Suprapubic skin (tissue), 3 donors: ENCODE measurements at regions not wholly inside any gene's neighbourhood (a gene's known extent, or its start where the extent isn't known, plus 50 kb on each side); places are given as distances from the start of the nearest gene placed in this dataset.

Experiments used
- POLR2A ChIP-seq, 2 donors: fragments of 450-650 bp; IDR thresholded peaks; one replicate each; pipeline ENCODE4 v1.6.1; 2017; ENCODE audit warnings: antibody characterized with exemption in 2 of 2, mild to moderate bottlenecking in 2 of 2, moderate library complexity in 2 of 2
- TF ChIP-seq, protein P1 (sequence below), 2 donors: fragments of 200-600 bp in 1 of 2; fragments of 450-650 bp in 1 of 2; sonication (generic) in 1 of 2; IDR thresholded peaks; one replicate each; pipeline ENCODE4 v1.5.1; 2016 to 2019; ENCODE audit warnings: antibody characterized with exemption in 2 of 2, mild to moderate bottlenecking in 1 of 2, moderate library complexity in 1 of 2

GRCh38 chr11:134581966-134582769 is 170.1 kb upstream of the B3GAT1 start:
- TF ChIP-seq POLR2A (IDR thresholded peaks at IDR 0.05) = no peak
- TF ChIP-seq, protein P1, sequence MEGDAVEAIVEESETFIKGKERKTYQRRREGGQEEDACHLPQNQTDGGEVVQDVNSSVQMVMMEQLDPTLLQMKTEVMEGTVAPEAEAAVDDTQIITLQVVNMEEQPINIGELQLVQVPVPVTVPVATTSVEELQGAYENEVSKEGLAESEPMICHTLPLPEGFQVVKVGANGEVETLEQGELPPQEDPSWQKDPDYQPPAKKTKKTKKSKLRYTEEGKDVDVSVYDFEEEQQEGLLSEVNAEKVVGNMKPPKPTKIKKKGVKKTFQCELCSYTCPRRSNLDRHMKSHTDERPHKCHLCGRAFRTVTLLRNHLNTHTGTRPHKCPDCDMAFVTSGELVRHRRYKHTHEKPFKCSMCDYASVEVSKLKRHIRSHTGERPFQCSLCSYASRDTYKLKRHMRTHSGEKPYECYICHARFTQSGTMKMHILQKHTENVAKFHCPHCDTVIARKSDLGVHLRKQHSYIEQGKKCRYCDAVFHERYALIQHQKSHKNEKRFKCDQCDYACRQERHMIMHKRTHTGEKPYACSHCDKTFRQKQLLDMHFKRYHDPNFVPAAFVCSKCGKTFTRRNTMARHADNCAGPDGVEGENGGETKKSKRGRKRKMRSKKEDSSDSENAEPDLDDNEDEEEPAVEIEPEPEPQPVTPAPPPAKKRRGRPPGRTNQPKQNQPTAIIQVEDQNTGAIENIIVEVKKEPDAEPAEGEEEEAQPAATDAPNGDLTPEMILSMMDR (IDR thresholded peaks at IDR 0.05) = no peak
